Stimulated activated CD4-positive, alpha-beta T cell treated with anti-CD3 and anti-CD28 coated beads, TNF-alpha, amount 100 ng/mL, for 24 hours (primary cell): ENCODE measurements at regions not wholly inside any gene's neighbourhood (a gene's known extent, or its start where the extent isn't known, plus 50 kb on each side); places are given as distances from the start of the nearest gene placed in this dataset.
A peak's percentile ranks its signal among the peaks of the same experiment; 100 is the strongest.
"Not testable (repeated sequence)": the region's sequence is repeated elsewhere in the genome, so short reads cannot be mapped to it uniquely, and the experiment has no call there.

ENCODE experiments used
- DNase-seq, 3 experiments: peaks; one replicate each; pipeline ENCODE4 v3.0.0-alpha.2; 2020; ENCODE audit warnings: low read depth in 3 of 3

DNA sequence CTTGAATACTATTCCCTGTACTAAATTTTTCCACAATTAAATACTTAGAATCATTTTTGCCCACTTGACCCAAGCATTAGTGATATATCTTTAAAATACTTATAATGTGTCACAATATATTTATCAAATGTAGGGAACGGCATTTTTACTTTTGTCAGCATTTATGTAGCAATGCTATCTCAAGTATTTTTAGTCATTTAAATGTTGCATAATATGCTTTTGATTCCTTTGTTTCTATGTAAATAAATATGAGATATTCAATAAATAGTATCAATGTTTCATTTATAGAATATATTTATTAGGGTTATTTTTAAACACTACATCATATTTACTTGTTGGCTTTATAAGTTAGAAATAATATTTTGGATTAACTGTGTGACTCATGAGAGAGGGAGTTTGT is 199.7 kb upstream of the WSB1 start:
- DNase-seq: not testable (repeated sequence)

DNA sequence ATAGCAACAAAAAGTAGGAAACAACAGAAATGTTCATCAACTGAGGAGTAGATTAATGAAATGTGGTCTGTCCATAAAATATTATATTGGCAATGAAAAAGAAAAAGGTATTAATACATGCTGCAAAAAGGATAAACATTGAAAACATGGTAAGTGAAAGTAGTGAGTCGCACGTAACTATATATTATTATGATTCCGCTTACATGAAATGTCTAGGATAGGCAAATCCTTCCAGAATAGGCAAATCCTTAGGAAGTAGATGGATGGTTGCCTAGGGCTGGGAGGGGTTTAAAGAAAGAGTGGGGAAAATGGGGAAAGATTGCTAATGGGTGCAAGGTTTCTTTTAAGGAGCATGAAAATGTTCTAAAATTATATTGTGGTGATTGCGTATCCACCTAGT is 198.1 kb upstream of the WSB1 start:
- not testable (repeated sequence) for DNase-seq

DNA sequence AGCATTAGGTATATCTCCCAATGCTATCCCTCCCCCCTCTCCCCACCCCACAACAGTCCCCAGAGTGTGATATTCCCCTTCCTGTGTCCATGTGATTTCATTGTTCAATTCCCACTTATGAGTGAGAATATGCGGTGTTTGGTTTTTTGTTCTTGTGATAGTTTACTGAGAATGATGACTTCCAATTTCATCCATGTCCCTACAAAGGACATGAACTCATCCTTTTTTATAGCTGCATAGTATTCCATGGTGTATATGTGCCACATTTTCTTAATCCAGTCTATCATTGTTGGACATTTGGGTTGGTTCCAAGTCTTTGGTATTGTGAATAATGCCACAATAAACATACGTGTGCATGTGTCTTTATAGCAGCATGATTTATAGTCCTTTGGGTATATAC is 194.6 kb upstream of the WSB1 start:
- not testable (repeated sequence) for DNase-seq

DNA sequence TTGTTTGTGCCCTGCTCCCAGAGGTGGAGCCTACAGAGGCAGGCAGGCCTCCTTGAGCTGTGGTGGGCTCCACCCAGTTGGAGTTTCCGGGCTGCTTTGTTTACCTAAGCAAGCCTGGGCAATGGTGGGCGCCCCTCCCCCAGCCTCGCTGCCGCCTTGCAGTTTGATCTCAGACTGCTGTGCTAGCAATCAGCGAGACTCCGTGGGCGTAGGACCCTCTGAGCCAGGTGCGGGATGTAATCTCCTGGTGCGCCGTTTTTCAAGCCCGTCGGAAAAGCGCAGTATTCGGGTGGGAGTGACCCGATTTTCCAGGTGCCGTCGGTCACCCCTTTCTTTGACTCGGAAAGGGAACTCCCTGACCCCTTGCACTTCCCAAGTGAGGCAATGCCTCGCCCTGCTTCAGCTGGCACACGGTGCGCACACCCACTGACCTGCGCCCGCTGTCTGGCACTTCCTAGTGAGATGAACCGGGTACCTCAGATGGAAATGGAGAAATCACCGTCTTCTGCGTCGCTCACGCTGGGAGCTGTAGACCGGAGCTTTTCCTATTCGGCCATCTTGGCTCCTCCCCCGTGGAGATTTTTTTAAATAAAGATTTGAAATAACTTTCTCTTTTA is 189.2 kb upstream of the WSB1 start:
- DNase-seq: not testable (repeated sequence)

DNA sequence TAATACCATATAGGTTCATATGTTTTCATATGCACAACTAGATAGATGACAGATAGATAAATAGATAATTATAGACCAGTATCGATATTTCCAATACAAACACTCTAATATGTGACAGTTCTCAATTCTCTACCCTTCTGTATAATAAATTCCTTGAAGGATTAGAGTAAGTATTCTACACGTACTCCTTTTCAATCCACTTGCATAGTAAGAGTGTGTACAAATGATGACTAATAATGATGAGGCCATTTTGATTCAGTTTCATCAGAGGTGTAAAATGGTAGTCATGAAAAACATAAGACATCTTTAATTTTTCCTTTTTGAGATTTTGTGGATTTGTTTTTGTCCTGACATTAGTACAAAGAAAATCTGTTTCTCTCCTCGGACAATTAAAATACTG is 188.3 kb upstream of the WSB1 start:
- no peak for DNase-seq

DNA sequence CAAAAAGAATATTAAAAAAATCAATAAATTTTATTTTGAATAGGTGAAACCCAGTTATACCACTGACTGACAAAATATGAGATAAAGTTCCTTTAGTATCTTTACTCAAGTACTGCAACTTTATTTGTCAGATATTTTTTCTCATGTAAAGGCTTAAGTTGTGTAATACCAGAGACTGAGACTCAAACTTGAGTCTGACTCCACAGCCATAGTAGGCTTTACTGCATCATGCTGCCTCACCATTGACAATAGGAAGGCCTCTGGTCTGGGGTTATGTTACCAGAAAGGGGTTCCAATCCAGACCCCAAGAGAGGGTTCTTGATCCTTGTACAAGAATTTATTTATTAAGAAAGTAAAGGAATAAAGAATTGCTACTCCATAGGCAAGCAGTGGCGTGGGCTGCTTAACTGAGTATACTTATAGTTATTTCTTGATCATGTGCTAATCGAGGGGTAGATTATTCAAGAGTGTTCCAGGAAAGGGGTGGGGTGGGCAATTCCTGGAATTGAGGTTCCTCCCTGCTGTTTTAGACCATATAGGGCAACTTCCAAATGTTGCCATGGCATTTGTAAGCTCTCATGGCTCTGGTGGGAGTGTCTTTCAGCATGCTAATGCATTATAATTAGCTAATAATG is 187.4 kb upstream of the WSB1 start:
- no peak for DNase-seq

DNA sequence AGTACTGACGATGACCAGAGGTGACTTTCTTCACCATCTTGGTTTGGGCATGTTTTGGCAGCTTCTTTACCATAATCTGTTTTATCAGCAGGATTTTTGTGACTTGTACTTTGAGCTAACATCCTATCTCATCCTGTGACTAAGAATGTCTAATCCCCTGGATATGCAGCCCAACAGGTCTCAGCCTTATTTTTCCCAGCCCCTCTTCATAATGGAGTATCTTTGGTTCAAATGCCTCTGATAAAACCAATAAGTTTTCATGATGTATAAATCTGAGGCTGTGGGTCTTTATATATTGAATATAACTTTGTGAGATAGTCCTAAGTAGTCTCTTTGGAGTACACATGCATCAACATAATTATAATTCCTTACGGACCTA is 186.9 kb upstream of the WSB1 start:
- DNase-seq: no peak

DNA sequence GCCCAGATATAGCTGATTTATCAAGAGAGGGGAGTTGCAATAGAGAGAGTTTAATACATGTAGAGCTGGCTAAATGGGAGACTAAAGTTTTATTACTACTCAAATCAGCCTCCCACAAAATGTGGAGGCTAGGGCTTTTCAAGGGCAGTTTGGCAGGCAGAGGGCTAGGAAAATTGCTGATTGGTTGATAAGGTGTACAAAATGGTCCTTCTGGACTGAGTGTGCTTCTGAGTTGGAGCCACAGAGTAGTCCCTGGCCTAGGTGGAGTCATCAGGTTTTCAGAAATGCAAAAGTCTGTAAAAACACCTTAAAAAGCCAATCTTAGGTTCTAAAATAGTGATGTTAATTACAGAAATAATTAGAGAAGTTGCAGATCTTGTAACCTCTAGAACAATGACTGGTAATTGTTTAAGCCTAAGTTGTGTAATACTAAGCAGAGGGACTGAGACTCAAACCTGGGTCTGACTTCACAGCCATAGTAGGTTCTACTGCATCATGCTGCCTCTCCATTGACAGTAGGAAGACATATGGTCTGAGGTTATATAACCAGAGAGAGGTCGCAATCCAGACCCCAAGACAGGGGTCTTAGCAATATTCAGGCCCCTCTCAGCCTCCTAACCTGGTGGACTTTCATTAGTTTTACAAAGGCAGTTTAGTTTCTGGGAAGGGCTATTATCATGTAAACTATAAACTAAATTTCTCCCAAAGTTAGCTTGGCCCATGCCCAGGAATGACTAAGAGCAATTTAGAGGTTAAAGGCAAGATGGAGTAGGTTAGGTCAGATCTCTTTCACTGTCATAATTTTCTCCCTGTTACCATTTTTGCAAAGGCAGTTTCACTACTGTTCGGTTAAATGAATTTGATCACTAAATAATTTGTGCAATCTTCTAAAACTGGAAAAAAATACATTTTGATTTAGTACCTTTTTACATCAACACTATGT is 186.3 kb upstream of the WSB1 start:
- not testable (repeated sequence) for DNase-seq

DNA sequence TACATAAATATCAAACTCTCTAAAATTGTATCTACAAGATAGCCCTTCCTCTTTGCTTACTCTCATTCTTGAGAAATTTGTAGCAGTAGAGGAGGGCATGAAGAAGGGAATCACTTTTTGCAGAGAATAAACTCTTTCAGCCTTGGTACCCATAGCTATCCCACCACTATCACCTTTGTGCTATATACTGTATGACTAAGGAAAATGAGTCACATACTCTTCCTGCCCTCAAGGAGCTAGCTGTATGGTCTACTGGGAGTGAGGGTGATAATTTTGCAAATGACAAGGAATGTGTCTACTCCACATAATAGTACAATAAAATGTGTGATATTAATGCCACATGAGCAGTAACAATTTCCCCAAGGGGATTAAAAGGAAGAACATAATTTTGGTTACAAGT is 184.6 kb upstream of the WSB1 start:
- no peak for DNase-seq

DNA sequence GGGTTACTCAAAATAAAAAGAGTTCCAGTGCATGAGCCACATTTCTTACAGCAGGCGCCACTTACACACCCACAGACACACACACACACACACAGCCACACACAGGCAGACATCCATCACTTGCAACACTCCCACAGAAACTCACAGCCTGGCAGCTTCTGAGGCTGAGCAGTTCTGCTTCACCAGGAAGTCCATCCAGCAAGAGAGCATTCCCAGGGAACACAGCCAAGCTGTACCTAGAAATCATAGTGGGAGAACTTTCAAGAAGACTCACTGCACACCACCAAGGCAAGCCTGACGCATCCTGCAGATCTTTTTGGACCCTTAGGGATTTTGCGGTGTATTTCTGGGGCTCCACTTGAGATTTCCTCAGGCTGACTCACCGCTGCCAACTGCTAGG is 140.9 kb upstream of the WSB1 start:
- DNase-seq: no peak

DNA sequence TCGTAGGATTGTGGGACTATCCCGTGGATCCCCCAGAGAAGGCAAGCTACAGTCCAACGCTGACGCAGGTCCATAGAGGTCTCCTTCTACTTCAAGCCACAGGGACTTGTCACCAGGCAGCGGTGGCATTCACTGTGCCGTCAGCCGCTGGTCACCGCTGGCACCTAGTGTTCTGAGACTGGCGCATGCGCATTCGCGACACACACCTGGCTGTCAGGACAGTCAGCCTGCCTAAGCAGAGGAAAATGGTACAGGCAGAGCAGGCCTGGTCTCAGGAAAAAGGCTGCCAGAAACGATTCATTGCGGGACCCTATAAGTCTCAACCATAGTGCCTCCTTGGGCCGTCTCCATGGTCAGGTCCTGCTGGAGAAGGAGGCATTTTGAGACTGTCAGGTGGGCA is 138.0 kb upstream of the WSB1 start:
- DNase-seq: no peak

DNA sequence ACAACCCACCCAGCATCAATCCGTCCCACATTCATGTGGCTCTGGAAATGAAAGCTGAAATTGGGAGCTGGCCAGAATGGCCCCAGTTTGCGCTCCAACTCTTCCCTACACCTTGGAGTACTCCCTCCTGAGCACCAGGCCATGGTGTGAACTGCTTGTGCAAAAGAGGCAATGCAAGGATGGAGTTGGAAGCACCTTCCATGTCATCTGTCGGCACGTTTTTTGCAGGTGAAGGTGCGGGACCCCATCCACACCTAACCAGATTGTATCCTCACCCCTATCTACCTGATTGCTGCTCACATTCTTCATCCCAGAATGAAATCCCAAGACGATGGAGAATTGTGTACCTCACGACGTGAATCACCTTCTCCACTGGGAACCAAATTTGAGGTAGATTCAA is 136.6 kb upstream of the WSB1 start:
- no peak for DNase-seq

DNA sequence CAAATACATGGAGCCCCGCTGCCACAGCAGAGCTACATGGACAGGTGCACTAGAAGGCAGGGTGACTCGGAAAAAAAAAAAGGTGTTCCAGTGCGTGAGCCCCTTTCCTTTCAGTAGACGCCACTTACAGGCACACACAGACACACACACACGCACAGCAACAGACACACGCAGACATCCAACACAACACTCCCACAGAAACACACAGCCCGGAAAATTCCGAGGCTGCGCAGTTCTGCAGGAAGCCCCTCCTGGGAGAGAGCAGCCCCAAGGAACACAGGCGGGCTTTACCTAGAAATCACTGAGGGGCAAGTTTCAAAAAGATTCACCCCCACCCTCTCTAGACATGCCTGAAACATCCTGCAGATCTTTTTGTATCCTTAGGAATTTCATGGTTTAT is 136.0 kb upstream of the WSB1 start:
- DNase-seq: no peak

DNA sequence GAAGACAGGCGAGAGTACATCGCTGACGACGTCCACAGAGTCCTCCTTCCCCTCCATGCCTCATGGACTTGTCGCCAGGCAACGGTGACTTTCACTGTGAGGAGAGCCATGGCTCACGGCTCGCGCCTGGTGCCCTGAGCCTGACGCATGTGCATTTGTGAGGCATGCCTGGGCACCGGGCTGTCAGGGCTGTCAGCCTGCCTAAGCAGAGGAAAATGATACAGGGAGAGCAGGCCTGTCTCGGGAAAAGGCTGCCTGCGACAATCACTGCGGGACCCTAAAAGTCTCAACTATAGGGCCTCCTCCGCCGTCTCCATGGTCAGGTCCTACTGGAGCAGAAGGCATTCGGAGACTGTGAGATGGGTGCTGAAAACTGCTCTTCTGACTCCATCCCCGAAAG is 135.5 kb upstream of the WSB1 start:
- no peak for DNase-seq

DNA sequence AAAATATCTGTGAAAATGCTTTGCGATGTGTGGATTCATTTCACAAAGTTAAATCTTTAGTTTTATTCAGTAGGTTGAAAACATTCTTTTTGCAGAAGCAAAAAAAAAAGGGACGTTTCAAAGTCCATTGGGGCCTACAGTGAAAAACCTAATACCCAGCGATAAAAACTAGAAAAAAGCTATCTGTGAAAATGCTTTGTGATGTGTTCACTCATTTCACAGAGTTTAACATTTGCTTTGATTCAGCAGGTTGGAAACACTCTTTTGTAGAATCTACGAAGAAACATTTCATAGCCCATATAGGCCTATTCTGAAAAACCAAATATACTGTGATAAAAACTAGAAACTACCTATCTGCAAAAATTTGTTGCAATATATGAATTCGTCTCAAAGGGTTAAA is 113.6 kb upstream of the WSB1 start:
- DNase-seq: no peak

DNA sequence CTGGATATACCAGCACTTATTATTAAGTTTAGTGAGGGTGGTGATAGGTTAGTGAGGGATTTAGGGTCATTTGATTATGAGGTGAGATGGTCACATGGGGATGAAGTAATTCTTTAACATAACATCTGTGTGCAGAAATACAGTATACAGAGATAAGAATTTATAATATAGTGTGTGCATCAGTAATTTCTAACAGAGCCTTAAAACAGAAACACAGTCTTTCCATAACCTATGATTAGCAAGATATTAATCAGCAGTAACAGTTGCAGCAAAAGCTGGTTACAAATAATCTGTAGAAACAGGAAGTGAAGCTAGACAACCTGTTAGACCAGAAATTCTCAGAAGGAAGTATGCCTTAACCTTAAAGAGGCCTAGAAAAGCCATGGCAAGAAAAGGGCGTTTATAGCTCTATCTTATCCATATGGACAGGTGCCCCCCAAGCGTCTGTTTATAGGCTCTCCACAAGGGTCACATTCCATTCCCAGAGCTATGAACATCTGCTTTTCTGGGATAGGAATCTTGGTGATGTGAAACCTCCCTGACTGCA is 112.5 kb upstream of the WSB1 start:
- DNase-seq: not testable (repeated sequence)

DNA sequence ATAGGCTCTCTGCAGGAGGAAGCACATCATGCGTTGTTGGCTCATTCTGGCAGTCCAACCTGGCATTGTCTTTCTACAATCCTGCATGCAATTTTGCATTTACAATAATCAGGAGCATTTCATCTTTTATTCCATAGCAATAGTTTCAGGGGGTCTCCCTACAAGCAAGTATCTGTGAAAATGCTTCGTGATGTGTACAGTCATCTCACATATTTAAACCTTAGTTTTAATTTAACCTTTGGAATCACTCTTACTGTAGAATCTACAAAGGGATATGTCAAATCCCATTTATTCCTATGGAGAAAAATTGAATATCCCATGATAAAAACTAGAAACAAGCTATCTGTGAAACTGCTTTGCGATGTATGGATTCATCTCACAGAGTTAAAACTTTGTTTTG is 112.0 kb upstream of the WSB1 start:
- DNase-seq: no peak

DNA sequence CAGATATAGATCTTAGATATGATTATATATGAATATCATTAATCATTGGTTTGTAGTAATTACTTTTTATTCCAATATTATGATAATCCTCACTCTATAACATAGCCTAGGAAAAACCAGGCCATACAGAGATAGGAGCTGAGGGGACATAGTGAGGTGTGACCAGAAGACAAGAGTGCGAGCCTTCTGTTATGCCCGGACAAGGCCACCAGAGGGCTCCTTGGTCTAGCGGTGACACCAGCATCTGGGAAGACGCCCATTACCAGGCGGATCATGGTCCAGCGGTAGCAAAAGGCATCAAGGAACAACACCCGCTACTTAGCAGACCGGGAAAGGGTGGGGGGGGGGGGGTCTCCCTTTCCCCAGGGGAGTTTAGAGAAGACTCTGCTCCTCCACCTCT is 96.4 kb upstream of the WSB1 start:
- peak in 1 of 3 experiments; percentile 14 for DNase-seq

DNA sequence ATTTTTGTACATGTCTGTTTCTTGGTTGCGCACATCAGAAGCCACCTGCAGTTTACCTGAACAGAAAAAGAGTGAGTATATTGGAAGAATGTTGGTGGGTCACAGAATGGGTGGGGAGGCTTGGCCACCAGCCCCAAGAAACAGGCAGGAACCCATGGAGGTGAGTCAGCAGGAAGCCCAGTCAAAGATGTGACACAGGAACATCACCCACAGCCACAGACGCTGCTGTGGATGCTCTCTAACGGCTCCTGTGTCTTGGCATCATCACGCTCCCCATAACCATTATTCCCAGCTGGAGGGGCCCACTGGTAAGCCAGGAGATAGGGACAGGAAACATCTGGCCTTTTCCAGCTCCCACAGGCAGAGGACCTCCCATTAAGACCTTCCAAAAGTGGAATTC is 94.0 kb upstream of the WSB1 start:
- no peak for DNase-seq

DNA sequence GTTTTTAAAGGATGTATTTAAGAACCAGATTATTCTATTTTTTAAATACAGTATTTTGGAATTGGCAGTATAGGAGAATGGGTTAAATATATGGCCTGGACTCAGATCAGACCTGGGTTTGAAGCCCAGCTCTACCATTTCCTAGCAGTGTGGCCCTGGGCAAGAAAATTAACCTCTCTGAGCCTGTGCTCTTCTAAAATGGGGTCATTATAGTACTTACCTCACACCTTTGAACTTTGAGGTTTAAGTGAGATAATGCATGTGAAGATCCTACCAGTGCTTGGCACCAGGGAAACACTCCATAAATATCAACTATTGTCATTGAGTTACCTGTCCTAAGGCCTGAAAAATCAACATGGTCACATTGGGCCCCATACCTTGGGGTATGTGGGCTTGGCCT is 93.4 kb upstream of the WSB1 start:
- no peak for DNase-seq

DNA sequence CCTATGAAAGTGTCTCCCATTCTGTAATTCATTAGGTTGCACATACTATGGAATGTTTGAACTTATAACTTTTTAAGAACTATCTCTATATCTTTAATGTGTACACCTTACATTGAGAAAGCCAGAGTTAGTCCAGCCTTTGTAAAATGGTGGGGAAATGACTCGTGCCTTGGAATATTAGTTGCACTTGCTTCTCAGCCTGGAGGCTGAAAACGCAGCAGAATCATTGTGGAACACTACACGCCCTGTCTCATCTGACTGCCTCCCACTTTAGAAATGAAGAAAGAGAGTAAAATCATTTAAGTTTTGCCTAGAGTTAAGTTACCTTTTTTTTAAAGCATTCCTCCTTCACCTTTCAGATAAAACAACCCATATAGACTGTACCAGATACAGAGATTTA is 90.7 kb upstream of the WSB1 start:
- DNase-seq: no peak

DNA sequence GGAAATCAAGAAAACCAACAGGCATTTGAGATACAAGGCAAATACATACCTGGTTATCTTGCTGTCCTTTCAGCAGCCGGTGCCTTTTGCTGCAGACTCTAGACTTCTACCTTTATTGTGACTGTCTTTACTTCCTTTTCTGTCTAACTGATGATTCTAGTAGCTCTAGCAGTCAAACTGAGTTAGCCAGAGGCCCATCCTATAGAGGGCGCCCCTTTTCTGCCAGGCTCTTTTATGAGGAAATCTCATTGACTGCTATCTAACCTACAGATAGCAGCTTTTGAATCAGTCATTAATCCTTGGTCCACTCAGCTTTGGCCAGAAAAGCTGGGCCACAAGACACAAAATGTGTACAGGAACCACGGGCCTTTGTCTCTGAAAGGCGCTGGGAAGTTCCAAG is 87.5 kb upstream of the WSB1 start:
- no peak for DNase-seq

DNA sequence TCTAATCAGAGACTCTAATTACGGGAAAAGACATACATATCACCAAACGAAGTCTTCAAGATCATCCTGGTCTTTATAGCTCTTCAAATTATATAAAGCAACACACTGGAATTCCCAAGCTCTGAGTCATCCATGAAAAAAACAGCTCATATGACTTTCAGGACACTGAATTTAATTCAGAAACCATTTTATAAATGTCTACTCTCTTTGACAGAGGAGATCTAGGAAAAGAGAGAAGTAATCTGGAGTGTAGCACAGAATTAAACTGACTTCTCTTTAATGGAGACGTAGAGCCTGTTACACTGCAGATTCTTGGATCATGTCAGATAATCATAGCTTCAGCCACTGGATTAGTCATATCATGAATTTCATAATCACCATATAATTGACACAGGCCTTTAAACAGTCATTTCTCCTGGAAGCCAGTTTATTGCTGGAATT is 86.8 kb upstream of the WSB1 start:
- no peak for DNase-seq
